GM21528 (cell line): ENCODE measurements at regions not wholly inside any gene's neighbourhood (a gene's known extent, or its start where the extent isn't known, plus 50 kb on each side); places are given as distances from the start of the nearest gene placed in this dataset.

ENCODE experiments used
- ATAC-seq: cut with Tn5 transposase; IDR thresholded peaks from one replicate; pipeline ENCODE4 v1.9.1; 2021; ENCODE audit warnings: mild to moderate bottlenecking, moderate library complexity; ENCODE audit not compliant: unreplicated experiment, low FRiP score

GRCh38 chr3:124391774-124392173, 338.5 kb upstream of the UMPS start:
- ATAC-seq = no peak

- ATAC-seq = no peak
Measured at GRCh38 chr3:124393340-124393739, 336.9 kb upstream of the UMPS start.

- ATAC-seq = no peak
Measured at GRCh38 chr3:124395162-124395561, 335.1 kb upstream of the UMPS start.

GRCh38 chr3:124395584-124396338, 334.5 kb upstream of the UMPS start:
- no peak for ATAC-seq

- ATAC-seq = no peak
Measured at GRCh38 chr3:124396339-124396950, 333.8 kb upstream of the UMPS start.

GRCh38 chr3:124397088-124397487, 333.2 kb upstream of the UMPS start:
- ATAC-seq = no peak

- no peak for ATAC-seq
Measured at GRCh38 chr3:124398594-124398993, 331.7 kb upstream of the UMPS start.

GRCh38 chr3:124401843-124402242, 328.4 kb upstream of the UMPS start:
- ATAC-seq = no peak

GRCh38 chr3:124402791-124403190, 327.5 kb upstream of the UMPS start:
- ATAC-seq = no peak

GRCh38 chr3:124404621-124405020, 325.6 kb upstream of the UMPS start:
- no peak for ATAC-seq

GRCh38 chr3:124407260-124407659, 323.0 kb upstream of the UMPS start:
- no peak for ATAC-seq

GRCh38 chr3:124409650-124410275, 320.5 kb upstream of the UMPS start:
- ATAC-seq = no peak

- no peak for ATAC-seq
Measured at GRCh38 chr3:124410471-124410870, 319.8 kb upstream of the UMPS start.

GRCh38 chr3:124411728-124412127, 318.5 kb upstream of the UMPS start:
- no peak for ATAC-seq

GRCh38 chr3:124412644-124413043, 317.6 kb upstream of the UMPS start:
- no peak for ATAC-seq

GRCh38 chr3:124413393-124413792, 316.9 kb upstream of the UMPS start:
- no peak for ATAC-seq

GRCh38 chr3:124413989-124414598, 316.2 kb upstream of the UMPS start:
- ATAC-seq = no peak

GRCh38 chr3:124415446-124415960, 314.7 kb upstream of the UMPS start:
- ATAC-seq = no peak

GRCh38 chr3:124419303-124419702, 310.9 kb upstream of the UMPS start:
- ATAC-seq = no peak

GRCh38 chr3:124420392-124420791, 309.9 kb upstream of the UMPS start:
- no peak for ATAC-seq

GRCh38 chr3:124422805-124423204, 307.4 kb upstream of the UMPS start:
- ATAC-seq = no peak
